Chondrocyte (in vitro differentiated cells): ENCODE measurements at regions not wholly inside any gene's neighbourhood (a gene's known extent, or its start where the extent isn't known, plus 50 kb on each side); places are given as distances from the start of the nearest gene placed in this dataset.

Experiments used
- DNase-seq: peaks from one replicate; pipeline ENCODE4 v3.0.0; 2021; ENCODE audit warnings: mixed read lengths, low spot score
- H3K27ac Mint-ChIP-seq: one replicate; pipeline ENCODE4 v1.8.0; 2021; ENCODE audit warnings: mild to moderate bottlenecking, moderate library complexity, mixed read lengths; ENCODE audit not compliant: unreplicated experiment
- H3K27me3 Mint-ChIP-seq: 2 replicates; pipeline ENCODE4 v1.8.0; 2021; ENCODE audit warnings: low read depth, mixed read lengths
- H3K36me3 Mint-ChIP-seq: 2 replicates; pipeline ENCODE4 v1.8.0; 2021; ENCODE audit warnings: low read depth, mixed read lengths
- H3K4me1 Mint-ChIP-seq: 2 replicates; pipeline ENCODE4 v1.8.0; 2021; ENCODE audit warnings: low read depth, mild to moderate bottlenecking, mixed read lengths
- H3K4me3 Mint-ChIP-seq: one replicate; pipeline ENCODE4 v1.8.0; 2021; ENCODE audit warnings: mild to moderate bottlenecking, moderate library complexity, mixed read lengths; ENCODE audit not compliant: unreplicated experiment
- H3K9me3 Mint-ChIP-seq: 2 replicates; pipeline ENCODE4 v1.8.0; 2021; ENCODE audit warnings: low read depth, mixed read lengths
- CTCF ChIP-seq: fragments of 200-600 bp; sonication (generic); IDR thresholded peaks from 2 replicates; pipeline ENCODE4 v1.5.0; 2021; ENCODE audit warnings: antibody characterized with exemption, mild to moderate bottlenecking, moderate library complexity

DNA sequence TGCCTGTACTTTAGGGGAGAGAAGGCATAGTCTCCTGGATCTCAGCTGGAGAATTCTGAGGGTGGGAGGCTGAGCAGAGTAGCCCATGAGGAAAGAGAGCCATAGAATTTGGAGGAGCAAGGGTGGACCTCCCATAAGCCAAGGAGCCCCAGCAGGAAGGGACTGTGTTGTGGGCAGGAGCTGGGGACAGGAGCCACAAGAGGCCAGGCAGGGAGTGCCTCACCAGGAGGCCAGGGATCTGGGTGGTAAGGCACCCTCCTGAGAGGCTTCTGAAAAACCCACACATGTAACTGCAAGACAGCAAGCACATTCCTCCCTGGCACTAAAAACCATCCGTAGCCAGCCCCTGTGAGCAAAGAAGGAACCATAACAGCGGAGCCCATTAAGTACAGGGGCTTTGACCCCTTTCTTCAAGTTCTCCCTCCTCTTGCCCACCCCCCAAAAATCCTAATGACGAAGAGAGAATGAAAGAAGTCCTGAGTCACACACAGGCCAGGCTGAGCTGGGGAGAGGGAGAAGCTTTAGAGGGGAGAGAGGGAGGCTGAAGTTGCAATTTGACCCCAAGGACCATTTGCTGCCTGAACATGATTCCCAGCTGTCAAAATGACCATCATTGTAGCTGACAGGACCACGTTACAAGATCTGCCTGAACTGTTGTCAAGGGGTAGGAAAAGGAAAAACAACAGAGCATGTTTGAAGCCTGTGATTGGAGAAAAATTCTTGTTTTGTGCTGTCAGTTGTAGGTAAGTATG lies 82.6 kb downstream of the TRIM42 start:
- no peaks in the 10 kb centered on the region for H3K36me3 Mint-ChIP-seq
- DNase-seq = no peak
- TF ChIP-seq CTCF = no peak
- H3K27me3 Mint-ChIP-seq = peaks cover 54% of the 10 kb centered on the region
- H3K27ac Mint-ChIP-seq = no peak overlapping the region
- no peaks in the 10 kb centered on the region for H3K9me3 Mint-ChIP-seq
- no peak overlapping the region for H3K4me3 Mint-ChIP-seq
- H3K4me1 Mint-ChIP-seq = no peaks in the 10 kb centered on the region

DNA sequence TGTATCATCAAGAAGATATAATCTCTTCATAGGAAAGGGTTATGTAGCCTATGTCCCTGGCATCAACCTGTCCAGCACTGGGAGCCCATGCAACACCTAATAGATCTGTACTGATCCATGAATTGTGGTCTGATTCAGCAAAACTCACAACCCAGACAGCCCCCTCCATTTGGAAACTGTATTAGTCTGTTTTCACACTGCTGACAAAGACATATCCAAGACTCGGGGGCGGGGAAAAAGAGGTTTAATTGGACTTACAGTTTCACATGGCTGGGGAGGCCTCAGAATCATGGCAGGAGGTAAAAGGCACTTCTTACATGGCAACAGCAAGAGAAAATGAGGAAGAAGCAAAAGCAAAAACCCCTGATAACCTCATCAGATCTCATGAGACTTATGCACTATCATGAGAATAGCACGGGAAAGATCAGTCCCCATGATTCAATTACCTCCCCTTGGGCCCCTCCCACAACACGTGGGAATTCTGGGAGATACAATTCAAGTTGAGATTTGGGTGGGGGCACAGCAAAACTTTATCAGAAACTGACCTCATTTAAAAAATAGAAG lies 83.3 kb downstream of the TRIM42 start:
- Mint-ChIP-seq H3K9me3 (no peaks in the 10 kb centered on the region), H3K36me3 (no peaks in the 10 kb centered on the region), H3K4me1 (no peaks in the 10 kb centered on the region), H3K27me3 (peaks cover 52% of the 10 kb centered on the region), H3K27ac (no peak overlapping the region), H3K4me3 (no peak overlapping the region)
- DNase-seq = no peak
- no peak for TF ChIP-seq CTCF

DNA sequence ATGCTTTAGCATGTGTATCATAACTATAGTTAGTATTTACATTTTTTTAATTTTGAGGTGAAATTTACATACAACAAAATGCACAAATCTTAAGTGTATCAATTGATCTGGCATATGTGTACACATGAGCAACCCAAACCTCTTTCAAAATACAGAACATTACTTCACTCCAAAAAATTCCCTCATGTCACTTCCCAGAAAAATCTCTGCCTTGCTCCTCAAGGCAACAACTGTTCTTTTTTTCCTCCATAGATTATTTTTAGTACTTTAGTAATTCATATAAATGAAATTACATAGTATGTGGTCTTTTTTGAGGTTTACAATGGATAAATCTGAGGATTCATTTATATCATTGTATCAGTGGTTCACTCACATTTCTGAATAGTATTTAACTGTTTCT lies 84.9 kb downstream of the TRIM42 start:
- Mint-ChIP-seq H3K27me3 (peaks cover 42% of the 10 kb centered on the region), H3K27ac (no peak overlapping the region), H3K36me3 (no peaks in the 10 kb centered on the region), H3K9me3 (no peaks in the 10 kb centered on the region), H3K4me3 (no peak overlapping the region), H3K4me1 (peaks cover 2% of the 10 kb centered on the region)
- no peak for DNase-seq
- TF ChIP-seq CTCF = no peak

DNA sequence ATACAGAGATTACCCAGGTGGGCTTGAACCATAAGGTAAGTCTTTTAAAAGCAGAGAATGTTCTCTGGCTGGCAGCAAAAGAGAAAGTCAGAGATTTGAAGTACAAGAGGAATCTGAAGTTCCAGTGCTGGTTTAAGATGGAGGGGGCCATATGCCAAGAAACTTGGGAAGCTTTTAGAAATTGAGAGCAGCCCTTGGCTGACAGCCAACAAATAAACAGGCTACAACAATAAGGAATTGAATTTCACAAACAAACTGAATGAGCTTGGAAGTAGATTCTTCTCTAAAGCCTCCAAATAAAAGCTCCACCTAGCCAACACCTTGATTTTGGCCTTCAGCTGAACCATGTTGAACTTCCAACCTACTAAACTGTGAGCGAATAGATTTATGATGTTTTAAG lies 85.7 kb downstream of the TRIM42 start:
- H3K27me3 Mint-ChIP-seq = peaks cover 37% of the 10 kb centered on the region
- TF ChIP-seq CTCF = no peak
- no peaks in the 10 kb centered on the region for H3K36me3 Mint-ChIP-seq
- DNase-seq = no peak
- H3K4me3 Mint-ChIP-seq = no peak overlapping the region
- H3K9me3 Mint-ChIP-seq = no peaks in the 10 kb centered on the region
- no peak overlapping the region for H3K27ac Mint-ChIP-seq
- peaks cover 4% of the 10 kb centered on the region for H3K4me1 Mint-ChIP-seq

DNA sequence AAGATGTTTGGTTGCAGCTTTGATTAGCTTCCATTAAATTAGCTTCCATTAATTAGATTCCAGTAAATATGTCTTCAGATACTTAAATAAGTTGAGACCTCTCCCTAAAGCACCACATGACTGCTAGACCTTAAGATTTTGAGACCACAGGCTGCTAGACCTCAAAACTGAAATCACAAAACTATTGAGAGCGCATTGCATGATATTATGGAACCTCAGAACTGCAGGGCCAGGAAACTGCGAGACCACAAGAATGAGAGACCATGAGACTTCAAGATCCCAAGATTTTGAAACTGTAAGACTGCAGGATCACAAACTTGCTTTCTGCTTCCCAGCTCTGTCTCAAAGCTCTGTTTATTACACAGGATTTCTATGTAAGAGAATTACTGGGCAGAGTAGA lies 87.4 kb downstream of the TRIM42 start:
- TF ChIP-seq CTCF = no peak
- Mint-ChIP-seq H3K27me3 (peaks cover 30% of the 10 kb centered on the region), H3K4me3 (no peak overlapping the region), H3K4me1 (peaks cover 4% of the 10 kb centered on the region), H3K9me3 (no peaks in the 10 kb centered on the region), H3K36me3 (no peaks in the 10 kb centered on the region), H3K27ac (no peak overlapping the region)
- DNase-seq = no peak
